MM.1S (cell line): ENCODE measurements at regions not wholly inside any gene's neighbourhood (a gene's known extent, or its start where the extent isn't known, plus 50 kb on each side); places are given as distances from the start of the nearest gene placed in this dataset.

Source experiments
- DNase-seq: peaks from one replicate; pipeline ENCODE4 v3.0.0-alpha.2; 2015
- H2AFZ ChIP-seq: fragments of 300-600 bp; sonication (generic); 2 replicates; pipeline ENCODE4 v1.6.0; 2016; ENCODE audit warnings: antibody characterized with exemption, low read length
- H3F3A ChIP-seq: fragments of 300-600 bp; sonication (generic); 2 replicates; pipeline ENCODE4 v1.6.1; 2016; ENCODE audit warnings: mild to moderate bottlenecking, antibody characterized with exemption, low read length, moderate library complexity, mixed read lengths; ENCODE audit not compliant: insufficient read depth
- H3K27ac ChIP-seq: fragments of 300-600 bp; sonication (generic); 2 replicates; pipeline ENCODE4 v1.5.1; 2016; ENCODE audit warnings: mild to moderate bottlenecking, low read length
- H3K27me3 ChIP-seq: fragments of 300-600 bp; sonication (generic); replicated peaks from 2 replicates; pipeline ENCODE4 v1.6.0; 2016; ENCODE audit warnings: low read length; ENCODE audit not compliant: insufficient read depth
- H3K36me3 ChIP-seq: fragments of 300-600 bp; sonication (generic); replicated peaks from 2 replicates; pipeline ENCODE4 v1.6.1; 2016; ENCODE audit warnings: mild to moderate bottlenecking, low read length, mixed read lengths; ENCODE audit not compliant: insufficient read depth
- H3K4me1 ChIP-seq: fragments of 300-600 bp; sonication (generic); 2 replicates; pipeline ENCODE4 v1.6.1; 2016; ENCODE audit warnings: low read length, mixed read lengths
- H3K4me2 ChIP-seq: fragments of 300-600 bp; sonication (generic); 2 replicates; pipeline ENCODE4 v1.6.0; 2016; ENCODE audit warnings: low read depth, low read length
- H3K4me3 ChIP-seq: fragments of 300-600 bp; sonication (generic); 2 replicates; pipeline ENCODE4 v1.5.1; 2016; ENCODE audit warnings: low read length, mixed read lengths
- H3K79me2 ChIP-seq: fragments of 300-600 bp; sonication (generic); 2 replicates; pipeline ENCODE4 v1.6.1; 2016; ENCODE audit warnings: mixed run types, low read length, mixed read lengths
- H3K9ac ChIP-seq: fragments of 300-600 bp; sonication (generic); 2 replicates; pipeline ENCODE4 v1.6.1; 2016; ENCODE audit warnings: low read length, mixed read lengths
- H3K9me2 ChIP-seq: fragments of 300-600 bp; sonication (generic); replicated peaks from 2 replicates; pipeline ENCODE4 v1.6.1; 2016; ENCODE audit warnings: mild to moderate bottlenecking, low read length, mixed read lengths; ENCODE audit not compliant: insufficient read depth
- H3K9me3 ChIP-seq: fragments of 300-600 bp; sonication (generic); replicated peaks from 2 replicates; pipeline ENCODE4 v1.6.1; 2016; ENCODE audit warnings: mild to moderate bottlenecking, low read length, mixed read lengths; ENCODE audit not compliant: insufficient read depth
- H4K20me1 ChIP-seq: fragments of 300-600 bp; sonication (generic); 2 replicates; pipeline ENCODE4 v1.6.1; 2016; ENCODE audit warnings: mild to moderate bottlenecking, low read length, moderate library complexity, mixed read lengths; ENCODE audit not compliant: insufficient read depth
- CTCF ChIP-seq: fragments of 300-600 bp; sonication (generic); IDR thresholded peaks from 2 replicates; pipeline ENCODE4 v1.5.1; 2016; ENCODE audit warnings: antibody characterized with exemption, low read length, mixed read lengths
- EZH2 ChIP-seq: fragments of 300-600 bp; sonication (generic); optimal IDR thresholded peaks from 2 replicates; pipeline ENCODE3; 2017; ENCODE audit warnings: low read depth, mild to moderate bottlenecking, antibody characterized with exemption, low read length, mixed read lengths
- EZH2phosphoT487 ChIP-seq: fragments of 300-600 bp; sonication (generic); IDR thresholded peaks from 2 replicates; pipeline ENCODE4 v1.6.1; 2018; ENCODE audit warnings: antibody characterized with exemption, low read length

- Histone ChIP-seq H3K4me3 (no peak overlapping the region), H3K79me2 (no peaks in the 10 kb centered on the region), H3K4me1 (no peaks in the 10 kb centered on the region), H3K27me3 (no peaks in the 10 kb centered on the region), H3K9ac (no peak overlapping the region), H4K20me1 (no peaks in the 10 kb centered on the region), H3K9me2 (no peaks in the 10 kb centered on the region), H3K27ac (no peak overlapping the region), H3K9me3 (no peaks in the 10 kb centered on the region), H3K4me2 (no peak overlapping the region), H3F3A (no peaks in the 10 kb centered on the region), H2AFZ (no peak overlapping the region), H3K36me3 (no peaks in the 10 kb centered on the region)
- TF ChIP-seq CTCF (no peak), EZH2 (no peak), EZH2phosphoT487 (no peak)
- DNase-seq, result no peak
These were observed 509.5 kb downstream of the KCNA4 start for GRCh38 chr11:29507376-29507775.

- DNase-seq, result no peak
- H3K4me2 ChIP-seq, result no peak overlapping the region
- no peaks in the 10 kb centered on the region for H3K27me3 ChIP-seq
- H3K36me3 ChIP-seq, result no peaks in the 10 kb centered on the region
- H3F3A ChIP-seq, result no peaks in the 10 kb centered on the region
- H3K4me3 ChIP-seq, result no peak overlapping the region
- no peak overlapping the region for H3K27ac ChIP-seq
- H3K79me2 ChIP-seq, result no peaks in the 10 kb centered on the region
- no peak overlapping the region for H2AFZ ChIP-seq
- H3K9me2 ChIP-seq, result no peaks in the 10 kb centered on the region
- H3K9me3 ChIP-seq, result no peaks in the 10 kb centered on the region
- no peak for TF ChIP-seq CTCF
- no peak for TF ChIP-seq EZH2phosphoT487
- no peak for TF ChIP-seq EZH2
- H3K9ac ChIP-seq, result no peak overlapping the region
- no peaks in the 10 kb centered on the region for H3K4me1 ChIP-seq
- no peaks in the 10 kb centered on the region for H4K20me1 ChIP-seq
These were observed 521.2 kb downstream of the KCNA4 start for GRCh38 chr11:29495676-29496075.

- no peak for TF ChIP-seq CTCF
- TF ChIP-seq EZH2, result no peak
- no peak for TF ChIP-seq EZH2phosphoT487
- Histone ChIP-seq H3F3A (no peaks in the 10 kb centered on the region), H3K9me3 (no peaks in the 10 kb centered on the region), H3K9me2 (no peaks in the 10 kb centered on the region), H3K4me2 (no peak overlapping the region), H4K20me1 (no peaks in the 10 kb centered on the region), H2AFZ (no peak overlapping the region), H3K4me1 (no peaks in the 10 kb centered on the region), H3K27me3 (no peaks in the 10 kb centered on the region), H3K27ac (no peak overlapping the region), H3K9ac (no peak overlapping the region), H3K79me2 (no peaks in the 10 kb centered on the region), H3K36me3 (no peaks in the 10 kb centered on the region), H3K4me3 (no peak overlapping the region)
- DNase-seq, result no peak
These were observed 525.9 kb downstream of the KCNA4 start for GRCh38 chr11:29490938-29491337.

- Histone ChIP-seq H3K27me3 (no peaks in the 10 kb centered on the region), H3K4me1 (no peaks in the 10 kb centered on the region), H3F3A (no peaks in the 10 kb centered on the region), H3K27ac (no peak overlapping the region), H3K36me3 (no peaks in the 10 kb centered on the region), H2AFZ (no peak overlapping the region), H3K9me3 (no peaks in the 10 kb centered on the region), H3K79me2 (no peaks in the 10 kb centered on the region), H3K9me2 (no peaks in the 10 kb centered on the region), H3K4me3 (no peak overlapping the region), H3K4me2 (no peak overlapping the region), H4K20me1 (no peaks in the 10 kb centered on the region), H3K9ac (no peak overlapping the region)
- TF ChIP-seq CTCF, result no peak
- TF ChIP-seq EZH2phosphoT487, result no peak
- TF ChIP-seq EZH2, result no peak
- DNase-seq, result no peak
These were observed 530.5 kb downstream of the KCNA4 start for GRCh38 chr11:29486301-29486700.
